HG02678 (cell line): ENCODE measurements at regions not wholly inside any gene's neighbourhood (a gene's known extent, or its start where the extent isn't known, plus 50 kb on each side); places are given as distances from the start of the nearest gene placed in this dataset.
"Not testable (repeated sequence)": the region's sequence is repeated elsewhere in the genome, so short reads cannot be mapped to it uniquely, and the experiment has no call there.

Experiments
- ATAC-seq: cut with Tn5 transposase; IDR thresholded peaks from one replicate; pipeline ENCODE4 v1.9.1; 2021; ENCODE audit warnings: mild to moderate bottlenecking, moderate library complexity; ENCODE audit not compliant: unreplicated experiment

DNA sequence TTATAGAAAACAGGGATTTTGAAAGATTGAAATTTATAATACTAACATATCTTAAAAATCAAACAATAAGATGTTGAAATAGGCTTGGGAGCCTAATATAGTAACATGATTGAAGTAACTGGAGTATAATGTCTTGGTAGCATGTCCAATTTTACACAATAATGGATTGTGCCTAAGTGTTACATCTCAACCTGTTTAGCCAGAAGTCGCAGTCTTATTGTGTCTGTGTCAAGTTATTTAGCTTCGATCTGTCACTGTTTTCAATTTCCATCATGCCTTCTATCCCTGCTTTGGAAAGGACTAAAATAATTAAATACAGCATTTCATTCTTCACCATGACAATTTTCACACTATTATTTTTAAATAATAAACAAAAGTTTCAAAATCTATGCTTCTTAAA, 1352.2 kb downstream of the SI start:
- no peak for ATAC-seq

GRCh38 chr3:163722405-163722804, 1355.9 kb downstream of the SI start:
- no peak for ATAC-seq

DNA sequence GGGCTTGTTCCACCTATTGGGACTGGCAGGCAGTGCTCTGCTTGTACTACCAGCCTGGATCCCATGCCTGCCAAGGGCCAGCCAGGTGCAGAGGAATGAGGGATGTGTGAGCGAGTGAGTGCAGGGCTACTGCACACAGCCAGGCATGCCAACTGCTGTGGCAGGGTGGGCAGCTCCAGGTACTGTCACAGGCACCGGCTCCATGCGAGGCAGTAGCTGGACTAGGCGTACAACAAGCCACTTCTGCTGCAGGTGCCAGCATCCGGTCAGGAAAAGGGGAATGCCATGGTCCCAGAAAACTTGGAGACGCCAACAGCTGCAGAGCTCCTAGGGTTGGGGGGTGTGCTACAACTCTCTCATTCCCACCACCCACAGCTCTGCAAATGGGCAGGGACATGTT, 1356.7 kb downstream of the SI start:
- ATAC-seq: no peak

- no peak for ATAC-seq
These were observed 1360.9 kb downstream of the SI start for GRCh38 chr3:163717377-163717776.

DNA sequence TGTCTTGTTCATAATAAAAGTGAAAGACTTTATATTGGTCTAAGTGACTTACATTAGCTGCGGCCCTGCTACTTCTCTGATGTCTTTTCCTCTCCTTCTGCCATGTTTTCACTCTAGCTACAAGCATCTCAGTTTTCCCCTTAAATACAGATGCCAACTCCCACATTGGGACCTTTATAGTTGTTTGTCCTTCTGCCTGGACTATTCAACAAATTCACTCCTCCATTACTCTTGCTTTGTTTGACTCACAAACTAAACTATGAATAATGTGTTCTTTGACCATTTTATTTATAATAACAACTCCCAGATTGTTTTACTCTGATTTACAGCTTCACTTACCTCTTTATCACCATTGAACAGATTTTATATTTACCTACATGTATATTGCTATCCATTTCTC, 1369.9 kb downstream of the SI start:
- ATAC-seq: no peak

- ATAC-seq: no peak
These were observed 1370.6 kb downstream of the SI start for GRCh38 chr3:163707659-163708058.

DNA sequence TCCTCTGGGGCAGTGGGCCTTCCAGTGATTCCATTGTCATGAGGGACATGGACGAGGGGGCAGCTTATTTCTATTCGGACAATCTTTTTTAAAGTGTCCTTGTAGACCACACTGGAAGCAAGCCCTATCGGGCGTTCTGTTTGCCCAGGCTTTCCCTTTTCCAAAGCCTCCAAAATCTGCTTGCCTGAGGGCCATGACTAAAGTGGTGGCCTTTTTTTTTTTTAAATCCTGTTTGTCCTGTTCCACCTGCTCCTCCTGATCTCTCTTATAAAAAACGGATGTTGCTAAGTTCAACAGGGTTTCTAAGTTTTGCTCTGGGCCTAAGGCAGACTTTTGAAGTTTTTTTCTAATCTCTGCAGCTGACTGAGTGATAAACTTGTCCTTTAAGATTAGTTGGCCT, 1380.1 kb downstream of the SI start:
- ATAC-seq: not testable (repeated sequence)

- ATAC-seq: no peak
These were observed 1385.8 kb downstream of the SI start for GRCh38 chr3:163692494-163692893.

DNA sequence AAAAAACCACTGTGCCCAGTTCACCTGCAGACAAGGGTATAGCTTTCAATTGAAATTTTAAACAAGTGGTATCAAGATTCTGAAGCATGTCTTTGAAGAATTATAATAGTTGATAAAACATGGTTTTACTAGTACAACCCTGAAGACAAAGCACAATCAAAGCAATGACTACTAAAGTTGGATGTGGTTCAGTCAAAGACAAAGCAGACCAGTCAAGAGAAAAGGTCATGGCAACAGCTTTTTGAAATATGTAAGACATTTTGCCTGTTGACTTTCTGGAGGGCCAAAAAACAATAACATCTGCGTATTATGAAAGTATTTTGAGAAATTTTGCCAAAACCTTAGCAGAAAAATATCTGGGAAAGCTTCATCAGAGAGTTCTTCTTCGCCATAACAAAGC, 1393.6 kb downstream of the SI start:
- ATAC-seq: no peak

- no peak for ATAC-seq
These were observed 1405.3 kb downstream of the SI start for GRCh38 chr3:163672954-163673353.

- ATAC-seq: no peak
These were observed 1407.1 kb downstream of the SI start for GRCh38 chr3:163671201-163671600.

GRCh38 chr3:163664466-163664865, 1413.8 kb downstream of the SI start:
- no peak for ATAC-seq

DNA sequence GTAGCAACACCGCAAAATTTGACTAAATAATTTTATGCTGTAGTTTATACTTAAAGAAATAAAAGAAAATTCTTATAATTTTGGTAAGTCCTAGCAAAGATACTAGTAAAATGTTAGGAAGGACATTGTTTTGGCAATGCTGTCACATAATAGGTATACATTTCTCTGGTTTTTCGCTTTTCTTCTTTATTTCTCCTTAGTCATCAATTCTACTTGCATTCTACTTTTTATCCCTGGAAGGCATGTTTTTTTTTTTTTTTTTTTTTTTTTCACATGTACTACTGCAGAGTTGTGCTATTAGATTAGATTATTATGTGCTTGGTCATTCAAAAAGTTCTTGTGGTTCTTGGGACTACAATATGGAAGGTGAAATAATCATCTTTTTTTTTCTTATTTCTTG, 1421.2 kb downstream of the SI start:
- ATAC-seq: no peak

DNA sequence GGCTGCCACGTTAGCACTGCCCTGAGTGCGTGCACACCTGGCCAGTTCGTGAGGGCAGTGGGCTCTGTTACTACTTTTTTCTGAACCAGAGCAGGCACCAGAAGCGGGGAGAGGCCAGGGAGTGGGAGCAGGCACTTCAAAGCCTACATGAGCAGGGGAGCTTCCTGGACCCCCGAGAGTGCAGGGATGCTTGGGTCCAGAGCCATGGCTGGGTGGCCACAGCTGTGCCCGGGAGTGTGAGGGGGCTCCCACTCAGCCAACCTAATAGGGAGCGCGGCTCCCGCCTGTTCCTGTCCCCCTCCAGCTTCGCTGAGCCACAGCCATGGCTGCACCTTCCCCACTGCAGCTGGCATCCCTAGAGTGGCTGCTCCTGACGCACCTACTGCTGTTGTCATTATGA, 1423.3 kb downstream of the SI start:
- ATAC-seq: no peak

- ATAC-seq: no peak
These were observed 1434.1 kb downstream of the SI start for GRCh38 chr3:163644172-163644571.

DNA sequence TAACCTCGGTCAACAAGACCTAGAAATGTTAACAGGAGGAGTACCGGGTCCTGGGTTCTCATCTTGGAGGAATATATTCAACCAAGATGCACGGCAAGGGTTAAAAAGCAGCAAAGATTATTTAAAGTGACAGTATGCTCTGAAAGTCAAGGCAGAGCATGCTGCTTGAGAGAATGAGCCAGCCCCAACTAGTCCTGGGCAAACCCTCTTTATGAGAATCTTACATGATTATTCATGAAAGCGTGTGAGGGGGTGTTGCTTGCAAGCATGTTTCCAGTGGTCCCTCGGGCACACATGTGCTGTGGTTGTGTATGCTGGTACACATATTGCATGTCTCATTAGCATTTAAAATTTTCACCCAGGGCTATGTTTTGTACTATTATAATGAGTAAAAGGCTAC, 1445.6 kb downstream of the SI start:
- no peak for ATAC-seq

DNA sequence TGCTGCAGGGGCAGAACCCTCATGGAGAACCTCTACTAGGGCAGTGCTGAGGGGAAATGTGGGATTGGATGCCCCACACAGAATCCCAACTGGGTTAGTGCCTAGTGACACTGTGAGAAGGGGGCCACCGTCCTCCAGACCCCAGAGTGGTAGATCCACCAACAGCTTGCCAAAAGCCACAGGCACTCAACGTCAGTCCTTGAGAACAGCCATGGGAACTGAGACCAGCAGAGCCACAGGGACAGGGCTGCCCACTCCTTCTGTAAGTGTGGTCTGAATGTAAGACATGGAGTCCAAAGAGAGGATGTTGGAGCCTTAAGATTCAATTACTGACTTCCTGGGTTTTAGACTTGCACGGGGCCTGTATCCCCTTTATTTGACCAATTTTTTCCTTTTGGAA, 1451.5 kb downstream of the SI start:
- no peak for ATAC-seq

DNA sequence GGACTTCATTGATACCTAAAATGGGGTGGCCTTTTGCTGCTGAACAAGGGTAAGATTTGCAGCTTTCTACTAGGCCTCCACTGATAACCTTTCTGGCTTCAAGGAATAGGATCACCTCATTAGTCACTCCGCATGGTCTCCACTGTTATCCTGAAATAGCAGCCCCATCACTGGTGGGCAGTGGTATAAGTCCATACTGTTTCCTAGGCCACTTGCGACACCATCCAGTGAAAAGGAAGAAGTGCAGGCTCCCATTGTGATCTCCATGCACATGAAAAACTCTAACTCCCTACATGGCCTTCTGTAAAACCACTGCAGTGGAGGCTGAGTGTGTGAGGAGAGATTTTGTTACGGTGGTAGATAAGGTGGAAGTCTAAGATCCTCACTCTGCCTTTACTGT, 1455.9 kb downstream of the SI start:
- ATAC-seq: no peak

- no peak for ATAC-seq
These were observed 1463.4 kb downstream of the SI start for GRCh38 chr3:163614886-163615285.

GRCh38 chr3:163605915-163606314, 1472.4 kb downstream of the SI start:
- ATAC-seq: no peak

- ATAC-seq: no peak
These were observed 1476.9 kb downstream of the SI start for GRCh38 chr3:163601426-163601825.

DNA sequence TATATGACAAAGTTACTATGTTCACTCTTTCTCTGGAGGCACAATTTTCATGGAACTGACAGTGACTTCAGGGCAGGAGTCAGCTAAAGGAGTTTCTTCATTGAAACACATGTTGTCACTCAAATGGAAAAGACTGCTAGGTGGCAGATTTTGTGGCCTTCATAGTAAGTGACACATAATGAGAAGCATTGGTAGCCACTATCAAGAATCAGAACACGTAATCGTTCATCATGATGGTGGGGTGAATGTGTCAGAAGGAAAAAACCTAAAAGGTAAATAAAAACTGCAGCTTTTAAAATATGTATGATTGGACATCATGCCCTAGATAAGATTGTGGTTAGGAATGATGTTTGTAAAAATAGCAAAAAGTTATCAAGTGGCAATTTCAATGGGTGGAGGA, 1491.0 kb downstream of the SI start:
- ATAC-seq: no peak

GRCh38 chr3:163582967-163583366, 1495.3 kb downstream of the SI start:
- no peak for ATAC-seq

- no peak for ATAC-seq
These were observed 1501.0 kb downstream of the SI start for GRCh38 chr3:163577271-163577670.
